Pulmonary artery endothelial cell (primary cell): ENCODE measurements at regions not wholly inside any gene's neighbourhood (a gene's known extent, or its start where the extent isn't known, plus 50 kb on each side); places are given as distances from the start of the nearest gene placed in this dataset.

Source experiments
- DNase-seq: peaks from one replicate; pipeline ENCODE4 v3.0.0-alpha.2; 2011; ENCODE audit warnings: low read depth, low spot score

- no peak for DNase-seq
Observed at GRCh38 chr6:120108061-120108795, 758.7 kb upstream of the MAN1A1 start.

GRCh38 chr6:120103618-120104017, 754.1 kb upstream of the MAN1A1 start:
- DNase-seq = no peak

- no peak for DNase-seq
Observed at GRCh38 chr6:120096696-120097260, 747.2 kb upstream of the MAN1A1 start.

- no peak for DNase-seq
Observed at GRCh38 chr6:120083186-120083585, 733.6 kb upstream of the MAN1A1 start.

GRCh38 chr6:120077489-120077888, 727.9 kb upstream of the MAN1A1 start:
- no peak for DNase-seq

GRCh38 chr6:120058410-120058809, 708.8 kb upstream of the MAN1A1 start:
- DNase-seq = no peak

GRCh38 chr6:120056085-120056484, 706.5 kb upstream of the MAN1A1 start:
- DNase-seq = no peak

GRCh38 chr6:120055071-120055470, 705.5 kb upstream of the MAN1A1 start:
- no peak for DNase-seq

GRCh38 chr6:120039664-120040063, 690.1 kb upstream of the MAN1A1 start:
- DNase-seq = no peak

GRCh38 chr6:120031837-120032236, 682.3 kb upstream of the MAN1A1 start:
- DNase-seq = no peak

GRCh38 chr6:120026791-120027190, 677.2 kb upstream of the MAN1A1 start:
- DNase-seq = no peak

- DNase-seq = no peak
Observed at GRCh38 chr6:120010075-120010474, 660.5 kb upstream of the MAN1A1 start.

- DNase-seq = no peak
Observed at GRCh38 chr6:120005292-120005976, 655.9 kb upstream of the MAN1A1 start.

- DNase-seq = no peak
Observed at GRCh38 chr6:119986934-119987549, 637.5 kb upstream of the MAN1A1 start.

GRCh38 chr6:119985952-119986736, 636.6 kb upstream of the MAN1A1 start:
- DNase-seq = no peak

GRCh38 chr6:119980802-119981201, 631.2 kb upstream of the MAN1A1 start:
- no peak for DNase-seq

- no peak for DNase-seq
Observed at GRCh38 chr6:119979862-119980261, 630.3 kb upstream of the MAN1A1 start.

- no peak for DNase-seq
Observed at GRCh38 chr6:119978274-119978889, 628.8 kb upstream of the MAN1A1 start.

- no peak for DNase-seq
Observed at GRCh38 chr6:119974430-119975159, 625.0 kb upstream of the MAN1A1 start.

GRCh38 chr6:119966484-119966883, 616.9 kb upstream of the MAN1A1 start:
- DNase-seq = no peak
